Esophagus (tissue), 2 donors: ENCODE measurements at regions not wholly inside any gene's neighbourhood (a gene's known extent, or its start where the extent isn't known, plus 50 kb on each side); places are given as distances from the start of the nearest gene placed in this dataset.
"Not testable (repeated sequence)": the region's sequence is repeated elsewhere in the genome, so short reads cannot be mapped to it uniquely, and the experiment has no call there.

Source experiments
- H3K27ac ChIP-seq, 2 donors: one replicate each; pipeline ENCODE4 v1.5.1; 2013; ENCODE audit warnings: low read depth in 2 of 2, mild to moderate bottlenecking in 2 of 2, inconsistent platforms in 1 of 2, low read length in 1 of 2, moderate library complexity in 1 of 2
- H3K27me3 ChIP-seq, 2 donors: one replicate each; pipeline ENCODE4 v1.6.1; 2013; ENCODE audit warnings: low read length in 2 of 2, control low read depth in 1 of 2, mild to moderate bottlenecking in 1 of 2; ENCODE audit not compliant: insufficient read depth in 2 of 2, control insufficient read depth in 1 of 2
- H3K36me3 ChIP-seq, 2 donors: one replicate each; pipeline ENCODE4 v1.6.1; 2013; ENCODE audit warnings: low read length in 1 of 2; ENCODE audit not compliant: control insufficient read depth in 2 of 2, insufficient read depth in 2 of 2
- H3K4me1 ChIP-seq, 2 donors: one replicate each; pipeline ENCODE4 v1.6.1; 2013; ENCODE audit warnings: low read length in 1 of 2; ENCODE audit not compliant: control insufficient read depth in 2 of 2, insufficient read depth in 2 of 2
- H3K4me3 ChIP-seq, 2 donors: one replicate each; pipeline ENCODE4 v1.5.1; 2013; ENCODE audit warnings: low read length in 2 of 2, mild to moderate bottlenecking in 2 of 2, low read depth in 1 of 2, moderate library complexity in 1 of 2
- H3K9me3 ChIP-seq, 2 donors: one replicate each; pipeline ENCODE4 v1.6.1; 2013; ENCODE audit warnings: mild to moderate bottlenecking in 2 of 2, low read depth in 1 of 2, low read length in 1 of 2, moderate library complexity in 1 of 2; ENCODE audit not compliant: control insufficient read depth in 2 of 2, insufficient read depth in 1 of 2
- WGBS, 2 donors: extraction: QIAGEN DNeasy Blood & Tissue Kit; methylation state at CpG; one replicate each; pipeline ENCODE4 v1.1.7; 2013; 5-methylcytosine and 5-hydroxymethylcytosine counted together
- donor health status: healthy with polysubstance abuse.
- donor health status: Bipolar disorder and iron deficiency.

- not testable (repeated sequence) for H3K36me3 ChIP-seq
Observed at GRCh38 chr9:108731292-108731691, 124.5 kb downstream of the ACTL7B start.

GRCh38 chr9:108727580-108728111 lies 128.1 kb downstream of the ACTL7B start:
- H3K27me3 ChIP-seq, result no peaks in the 10 kb centered on the region
- no peak overlapping the region for H3K27ac ChIP-seq
- H3K36me3 ChIP-seq, result no peaks in the 10 kb centered on the region
- H3K4me1 ChIP-seq, result peaks cover 1 to 2% of the 10 kb centered on the region in 2 donors
- 66 to 67% methylated on average over 2 of the region's 2 CpGs for WGBS, 2 donors
- no peak overlapping the region for H3K4me3 ChIP-seq
- no peaks in the 10 kb centered on the region for H3K9me3 ChIP-seq

More at GRCh38 chr9:108731292-108731691, 124.5 kb downstream of the ACTL7B start:
- not testable (repeated sequence) for H3K27ac ChIP-seq, H3K4me3 ChIP-seq, H3K4me1 ChIP-seq, H3K9me3 ChIP-seq, H3K27me3 ChIP-seq
- 69 to 86% methylated on average over 1 of the region's 1 CpG for WGBS, 2 donors

GRCh38 chr9:108724652-108725051 lies 131.1 kb downstream of the ACTL7B start:
- peaks cover 2 to 3% of the 10 kb centered on the region in 2 donors for H3K4me1 ChIP-seq
- H3K27ac ChIP-seq, result no peak overlapping the region
- no peaks in the 10 kb centered on the region for H3K9me3 ChIP-seq
- H3K36me3 ChIP-seq, result no peaks in the 10 kb centered on the region
- H3K27me3 ChIP-seq, result no peaks in the 10 kb centered on the region
- WGBS, 2 donors, result 61 to 69% methylated on average over 5 of the region's 5 CpGs
- no peak overlapping the region for H3K4me3 ChIP-seq

- Histone ChIP-seq H3K27ac (peak overlapping the region in 1 of 2 donors; percentile 30), H3K4me1 (peaks cover 2 to 3% of the 10 kb centered on the region in 2 donors), H3K4me3 (no peak overlapping the region), H3K9me3 (no peaks in the 10 kb centered on the region), H3K36me3 (no peaks in the 10 kb centered on the region), H3K27me3 (no peaks in the 10 kb centered on the region)
- 52 to 71% methylated on average over 4 of the region's 4 CpGs for WGBS, 2 donors
Observed at GRCh38 chr9:108724122-108724521, 131.7 kb downstream of the ACTL7B start.

- Histone ChIP-seq H3K27me3 (no peaks in the 10 kb centered on the region), H3K4me1 (peaks cover 2 to 3% of the 10 kb centered on the region in 2 donors), H3K4me3 (no peak overlapping the region), H3K27ac (peak overlapping the region in 1 of 2 donors; percentile 57), H3K9me3 (no peaks in the 10 kb centered on the region), H3K36me3 (no peaks in the 10 kb centered on the region)
- WGBS, 2 donors, result 42 to 63% methylated on average over 7 of the region's 7 CpGs
Observed at GRCh38 chr9:108722396-108722795, 133.4 kb downstream of the ACTL7B start.

- no peak overlapping the region for H3K4me3 ChIP-seq
- WGBS, 2 donors, result 36 to 53% methylated on average over 2 of the region's 2 CpGs
- no peaks in the 10 kb centered on the region for H3K27me3 ChIP-seq
Observed at GRCh38 chr9:108720191-108720642, 135.6 kb downstream of the ACTL7B start.

GRCh38 chr9:108710424-108710823 lies 145.4 kb downstream of the ACTL7B start:
- no peak overlapping the region for H3K27ac ChIP-seq
- peaks cover 0 to 2% of the 10 kb centered on the region in 2 donors for H3K4me1 ChIP-seq
- WGBS, 2 donors, result 35 to 48% methylated on average over 3 of the region's 3 CpGs
- H3K27me3 ChIP-seq, result no peaks in the 10 kb centered on the region
- no peak overlapping the region for H3K4me3 ChIP-seq
- H3K36me3 ChIP-seq, result peaks cover 2% of the 10 kb centered on the region in 2 donors
- no peaks in the 10 kb centered on the region for H3K9me3 ChIP-seq

More at GRCh38 chr9:108720191-108720642, 135.6 kb downstream of the ACTL7B start:
- Histone ChIP-seq H3K27ac (no peak overlapping the region), H3K36me3 (no peaks in the 10 kb centered on the region), H3K9me3 (no peaks in the 10 kb centered on the region), H3K4me1 (peaks cover 2 to 3% of the 10 kb centered on the region in 2 donors)

- 65 to 86% methylated on average over 1 of the region's 1 CpG for WGBS, 2 donors
- H3K4me1 ChIP-seq, result peaks cover 0 to 2% of the 10 kb centered on the region in 2 donors
- H3K27ac ChIP-seq, result no peak overlapping the region
- peaks cover 2% of the 10 kb centered on the region in 2 donors for H3K36me3 ChIP-seq
- H3K4me3 ChIP-seq, result no peak overlapping the region
- H3K9me3 ChIP-seq, result no peaks in the 10 kb centered on the region
- no peaks in the 10 kb centered on the region for H3K27me3 ChIP-seq
Observed at GRCh38 chr9:108709997-108710396, 145.8 kb downstream of the ACTL7B start.

- H3K36me3 ChIP-seq, result peaks cover 2% of the 10 kb centered on the region in 2 donors
- H3K9me3 ChIP-seq, result no peaks in the 10 kb centered on the region
- no peaks in the 10 kb centered on the region for H3K27me3 ChIP-seq
- H3K27ac ChIP-seq, result no peak overlapping the region
- H3K4me1 ChIP-seq, result peaks cover 2 to 3% of the 10 kb centered on the region in 2 donors
- H3K4me3 ChIP-seq, result no peak overlapping the region
Observed at GRCh38 chr9:108709126-108709525, 146.7 kb downstream of the ACTL7B start.

GRCh38 chr9:108708448-108708847 lies 147.3 kb downstream of the ACTL7B start:
- H3K27me3 ChIP-seq, result no peaks in the 10 kb centered on the region
- no peak overlapping the region for H3K27ac ChIP-seq
- H3K36me3 ChIP-seq, result peaks cover 2% of the 10 kb centered on the region in 2 donors
- H3K4me3 ChIP-seq, result no peak overlapping the region
- WGBS, 2 donors, result 85 to 89% methylated on average over 9 of the region's 9 CpGs
- H3K9me3 ChIP-seq, result no peaks in the 10 kb centered on the region
- H3K4me1 ChIP-seq, result peaks cover 2 to 4% of the 10 kb centered on the region in 2 donors
